Stomach (tissue), 8 donors: ENCODE measurements at regions not wholly inside any gene's neighbourhood (a gene's known extent, or its start where the extent isn't known, plus 50 kb on each side); places are given as distances from the start of the nearest gene placed in this dataset.

Experiments
- DNase-seq, 2 donors: peaks; one replicate each; pipeline versions ENCODE4 v3.0.0 to v3.0.0-alpha.2; 2013 to 2019
- H3K27ac ChIP-seq, 5 donors: fragments of 200-600 bp in 4 of 5; sonication (generic) in 4 of 5; one replicate each; pipeline ENCODE4 v1.5.1; 2013 to 2019; ENCODE audit warnings: mild to moderate bottlenecking in 1 of 5, moderate library complexity in 1 of 5
- H3K27me3 ChIP-seq, 3 donors: fragments of 200-600 bp; sonication (generic); one replicate each; pipeline ENCODE4 v1.5.1; 2017 to 2019; ENCODE audit warnings: mixed run types in 1 of 3
- H3K36me3 ChIP-seq, 4 donors: fragments of 200-600 bp; sonication (generic); 1 replicate in 3 of 4; 2 replicates in 1 of 4; pipeline ENCODE4 v1.5.1; 2016 to 2019
- H3K4me1 ChIP-seq, 4 donors: fragments of 200-600 bp; sonication (generic); one replicate each; pipeline ENCODE4 v1.5.1; 2016 to 2019
- H3K4me3 ChIP-seq, 4 donors: fragments of 200-600 bp; sonication (generic) in 3 of 4; one replicate each; pipeline ENCODE4 v1.5.1; 2016 to 2019; ENCODE audit warnings: mild to moderate bottlenecking in 1 of 4
- H3K9me3 ChIP-seq, 4 donors: fragments of 200-600 bp; sonication (generic); one replicate each; pipeline ENCODE4 v1.5.1; 2016 to 2019
- CTCF ChIP-seq, 7 experiments: fragments of 450-650 bp in 4 of 7; fragments of 200-600 bp in 3 of 7; sonication (generic) in 3 of 7; IDR thresholded peaks; one replicate each; pipeline ENCODE4 v1.5.1; 2016 to 2019; ENCODE audit warnings: antibody characterized with exemption in 7 of 7, control low read depth in 2 of 7, mild to moderate bottlenecking in 1 of 7
- EP300 ChIP-seq: sonication (generic); formaldehyde crosslinking; IDR thresholded peaks from one replicate; pipeline ENCODE4 v1.6.1; 2017; ENCODE audit warnings: antibody characterized with exemption
- POLR2A ChIP-seq, 4 donors: fragments of 450-650 bp; IDR thresholded peaks; one replicate each; pipeline ENCODE4 v1.6.1; 2016; ENCODE audit warnings: antibody characterized with exemption in 4 of 4, control low read depth in 2 of 4, mild to moderate bottlenecking in 1 of 4, moderate library complexity in 1 of 4
- POLR2AphosphoS5 ChIP-seq, 3 donors: sonication (generic); formaldehyde crosslinking; IDR thresholded peaks; one replicate each; pipeline ENCODE4 v1.6.1; 2016; ENCODE audit warnings: antibody characterized with exemption in 3 of 3
- WGBS, 5 donors: extraction: QIAGEN DNeasy Blood & Tissue Kit in 3 of 5; methylation state at CpG; one replicate each; pipeline versions ENCODE4 v1.1.5 to v1.1.7; 2013 to 2018; 5-methylcytosine and 5-hydroxymethylcytosine counted together
- intact Hi-C: fragments of 100-400 bp; cut with DNase I; formaldehyde crosslinking; loops from one replicate; pipeline ENCODE4 v1.15.1; 2023; ENCODE audit warnings: low total_unique reads
- donor health status: healthy with polysubstance abuse.
- donor health status: Bipolar disorder and iron deficiency.
- donor health status: healthy.

DNA sequence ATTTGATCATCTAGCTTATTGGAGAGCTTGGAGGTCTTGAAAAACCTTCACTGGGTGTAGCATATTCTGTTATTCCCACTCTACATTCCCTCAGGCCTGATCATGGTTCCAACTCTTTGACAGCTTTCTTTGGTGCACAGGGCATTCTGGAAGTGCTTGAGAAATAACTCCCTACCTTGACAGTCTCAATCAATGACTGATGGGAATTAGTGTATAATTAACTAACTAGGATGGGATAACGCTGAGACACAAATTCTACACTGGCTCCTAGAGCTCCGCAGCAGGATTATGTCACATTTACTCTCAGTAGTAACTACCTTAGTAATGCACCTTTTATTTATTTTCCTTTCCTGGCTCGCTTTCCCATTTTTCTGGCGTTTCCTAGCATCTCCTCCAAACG lies 236.4 kb downstream of the MAP2K6 start:
- no peaks in the 10 kb centered on the region for H3K36me3 ChIP-seq
- no peak overlapping the region for H3K4me3 ChIP-seq
- peaks cover 0 to 4% (median 0%) of the 10 kb centered on the region in 4 donors for H3K4me1 ChIP-seq
- TF ChIP-seq CTCF (IDR thresholded peaks at IDR 0.05) (no peak), POLR2A (IDR thresholded peaks at IDR 0.05) (no peak), POLR2AphosphoS5 (IDR thresholded peaks at IDR 0.05) (no peak), EP300 (no peak)
- no peak for DNase-seq
- H3K27me3 ChIP-seq = no peaks in the 10 kb centered on the region
- H3K9me3 ChIP-seq = no peaks in the 10 kb centered on the region
- intact Hi-C loops = no loop called here
- WGBS, 5 donors = 61 to 77% (median 68%) methylated on average over 5 of the region's 5 CpGs
- H3K27ac ChIP-seq = no peak overlapping the region

- no peaks in the 10 kb centered on the region for H3K36me3 ChIP-seq
- intact Hi-C loops = no loop called here
- no peak overlapping the region for H3K4me3 ChIP-seq
- H3K27me3 ChIP-seq = no peaks in the 10 kb centered on the region
- 62 to 76% (median 69%) methylated on average over 2 of the region's 2 CpGs for WGBS, 5 donors
- no peak for DNase-seq
- TF ChIP-seq EP300 (no peak), POLR2A (IDR thresholded peaks at IDR 0.05) (no peak), CTCF (IDR thresholded peaks at IDR 0.05) (no peak), POLR2AphosphoS5 (IDR thresholded peaks at IDR 0.05) (no peak)
- no peak overlapping the region for H3K27ac ChIP-seq
- no peaks in the 10 kb centered on the region for H3K9me3 ChIP-seq
- H3K4me1 ChIP-seq = peaks cover 0 to 4% (median 0%) of the 10 kb centered on the region in 4 donors
Observed at GRCh38 chr17:69651921-69652320, 237.4 kb downstream of the MAP2K6 start.

DNA sequence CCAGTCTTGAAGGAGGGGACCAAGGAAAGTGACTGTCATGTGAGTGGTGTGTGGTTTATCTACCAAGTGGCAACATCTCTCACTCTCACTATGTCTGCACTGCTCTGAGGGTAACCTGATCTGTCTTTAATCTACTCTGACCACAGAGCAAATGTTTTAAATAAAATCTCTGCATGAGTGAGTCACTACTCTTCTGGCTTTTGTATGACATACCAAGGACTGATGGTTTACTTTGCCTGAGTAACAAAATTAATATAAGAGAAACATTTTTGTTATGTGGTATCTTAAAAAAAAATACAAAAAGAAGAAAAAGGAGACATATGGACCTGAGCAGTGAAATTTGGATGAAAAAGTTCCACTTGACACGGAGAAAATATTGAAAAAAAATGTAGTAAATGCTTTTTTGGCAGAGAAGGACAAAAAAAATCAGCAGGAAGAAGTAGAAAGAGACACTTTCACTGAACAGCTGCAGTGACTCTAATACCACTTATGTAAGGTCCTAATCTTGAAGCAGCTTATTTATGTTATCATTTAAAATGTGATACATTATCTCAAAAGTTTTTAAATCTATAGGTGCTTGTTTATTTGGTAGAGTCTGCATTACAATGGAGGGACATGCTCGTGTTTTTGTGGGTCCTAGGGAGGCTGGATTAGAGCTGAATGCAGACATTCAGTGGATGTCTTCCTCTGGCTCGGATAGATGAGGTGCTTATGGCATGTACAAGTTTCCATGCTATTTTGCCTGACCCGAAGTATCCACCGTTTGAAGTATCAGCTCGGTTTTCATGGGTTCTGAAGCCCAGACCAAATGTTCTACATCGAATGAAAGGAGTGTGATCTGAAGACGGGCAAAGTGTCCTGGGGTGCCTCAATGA lies 240.7 kb downstream of the MAP2K6 start:
- TF ChIP-seq EP300 (no peak), POLR2A (IDR thresholded peaks at IDR 0.05) (no peak)
- Histone ChIP-seq H3K9me3 (no peaks in the 10 kb centered on the region), H3K4me3 (no peak overlapping the region), H3K27ac (no peak overlapping the region), H3K4me1 (peaks cover 0 to 4% (median 0%) of the 10 kb centered on the region in 4 donors), H3K27me3 (no peaks in the 10 kb centered on the region), H3K36me3 (no peaks in the 10 kb centered on the region)
- intact Hi-C loops = no loop called here
- peak in 1 of 2 donors; percentile 34 for DNase-seq
- WGBS, 5 donors = 62 to 69% (median 67%) methylated on average over 8 of the region's 8 CpGs

DNA sequence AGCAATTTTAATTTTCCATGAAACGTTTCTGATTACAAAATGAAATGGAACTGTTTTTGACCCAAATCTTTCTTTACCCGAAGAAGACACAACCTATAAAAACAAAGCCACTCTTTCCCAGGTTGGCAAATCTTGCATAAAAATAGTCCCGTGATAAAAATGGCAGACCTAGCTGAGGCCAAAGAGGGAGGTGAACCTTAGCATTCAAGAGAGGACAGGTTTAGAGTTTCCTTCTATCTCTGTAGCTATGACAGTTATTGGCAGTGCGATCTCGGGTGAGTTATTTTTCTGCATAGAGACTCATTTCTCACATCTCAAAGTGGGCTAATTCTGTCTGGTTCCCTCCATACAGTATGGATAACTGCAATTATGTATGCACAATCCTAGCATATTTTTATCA lies 241.4 kb downstream of the MAP2K6 start:
- TF ChIP-seq CTCF (IDR thresholded peaks at IDR 0.05) (no peak), POLR2A (IDR thresholded peaks at IDR 0.05) (no peak), EP300 (no peak), POLR2AphosphoS5 (IDR thresholded peaks at IDR 0.05) (no peak)
- intact Hi-C loops = no loop called here
- H3K4me1 ChIP-seq = peaks cover 0 to 4% (median 0%) of the 10 kb centered on the region in 4 donors
- H3K9me3 ChIP-seq = no peaks in the 10 kb centered on the region
- H3K4me3 ChIP-seq = no peak overlapping the region
- WGBS, 5 donors = 83 to 89% (median 89%) methylated on average over 5 of the region's 5 CpGs
- no peak overlapping the region for H3K27ac ChIP-seq
- no peak for DNase-seq
- H3K27me3 ChIP-seq = no peaks in the 10 kb centered on the region
- no peaks in the 10 kb centered on the region for H3K36me3 ChIP-seq
